Testis (tissue), 2 donors: ENCODE measurements at regions not wholly inside any gene's neighbourhood (a gene's known extent, or its start where the extent isn't known, plus 50 kb on each side); places are given as distances from the start of the nearest gene placed in this dataset.

ENCODE experiments used
- DNase-seq: peaks from one replicate; pipeline ENCODE4 v3.0.0-alpha.2; 2019
- H3K27ac ChIP-seq, 2 donors: fragments of 200-600 bp; sonication (generic); one replicate each; pipeline ENCODE4 v1.5.1; 2019
- H3K27me3 ChIP-seq: fragments of 200-600 bp; sonication (generic); one replicate; pipeline ENCODE4 v1.5.1; 2019
- H3K36me3 ChIP-seq: fragments of 200-600 bp; sonication (generic); one replicate; pipeline ENCODE4 v1.5.1; 2017; ENCODE audit warnings: low read depth; ENCODE audit errors: missing control alignments
- H3K4me1 ChIP-seq: fragments of 200-600 bp; sonication (generic); one replicate; pipeline ENCODE4 v1.5.1; 2019
- H3K4me3 ChIP-seq, 2 donors: fragments of 200-600 bp; sonication (generic); one replicate each; pipeline ENCODE4 v1.5.1; 2017 to 2019
- H3K9me3 ChIP-seq: fragments of 200-600 bp; sonication (generic); one replicate; pipeline ENCODE4 v1.5.1; 2017
- CTCF ChIP-seq, 3 experiments: fragments of 450-650 bp in 2 of 3; fragments of 200-600 bp in 1 of 3; sonication (generic) in 1 of 3; IDR thresholded peaks; one replicate each; pipeline ENCODE4 v1.5.1; 2016 to 2019; ENCODE audit warnings: antibody characterized with exemption in 3 of 3, mild to moderate bottlenecking in 2 of 3, moderate library complexity in 1 of 3
- POLR2A ChIP-seq: fragments of 450-650 bp; IDR thresholded peaks from one replicate; pipeline ENCODE4 v1.6.1; 2017; ENCODE audit warnings: antibody characterized with exemption, mild to moderate bottlenecking, moderate library complexity
- WGBS, 2 donors: methylation state at CpG; one replicate each; pipeline ENCODE4 v1.1.5; 2018; 5-methylcytosine and 5-hydroxymethylcytosine counted together
- intact Hi-C: fragments of 100-400 bp; cut with DNase I; formaldehyde crosslinking; loops from one replicate; pipeline ENCODE4 v1.15.1; 2023; ENCODE audit warnings: low total_unique reads

DNA sequence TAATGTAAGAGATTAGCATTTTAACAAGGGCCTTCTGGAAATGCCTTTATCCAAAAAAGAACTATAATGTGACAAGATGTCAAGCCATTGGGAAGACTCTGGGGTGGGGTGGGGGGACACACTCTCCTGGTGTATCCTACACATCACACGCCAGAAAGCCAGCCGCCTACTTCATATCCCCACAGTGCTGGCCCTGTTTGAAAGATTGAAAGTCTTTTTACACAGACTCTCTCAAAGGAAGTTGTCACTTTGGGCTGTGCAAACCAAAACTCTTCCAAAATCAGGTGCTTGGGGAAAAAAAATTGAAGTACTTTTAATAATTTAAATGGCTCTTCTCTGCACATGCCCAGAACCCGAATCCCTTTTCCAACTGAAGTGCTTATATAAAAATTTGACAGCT is 666.7 kb downstream of the BCL11A start:
- no peaks in the 10 kb centered on the region for H3K4me1 ChIP-seq
- H3K9me3 ChIP-seq: no peaks in the 10 kb centered on the region
- H3K36me3 ChIP-seq: no peaks in the 10 kb centered on the region
- no peak for DNase-seq
- TF ChIP-seq POLR2A: no peak
- TF ChIP-seq CTCF (IDR thresholded peaks at IDR 0.05): no peak
- 89 to 96% methylated on average over 3 of the region's 3 CpGs for WGBS, 2 donors
- intact Hi-C loops: no loop called here
- no peaks in the 10 kb centered on the region for H3K27me3 ChIP-seq
- H3K27ac ChIP-seq: no peak overlapping the region
- H3K4me3 ChIP-seq: no peak overlapping the region

- WGBS, 2 donors: 42 to 55% methylated on average over 6 of the region's 6 CpGs
- TF ChIP-seq POLR2A: no peak
- no peak for TF ChIP-seq CTCF (IDR thresholded peaks at IDR 0.05)
- Histone ChIP-seq H3K4me3 (no peak overlapping the region), H3K27ac (no peak overlapping the region), H3K27me3 (no peaks in the 10 kb centered on the region), H3K36me3 (no peaks in the 10 kb centered on the region), H3K4me1 (no peaks in the 10 kb centered on the region), H3K9me3 (no peaks in the 10 kb centered on the region)
- intact Hi-C loops: no loop called here
- DNase-seq: no peak
Measured at GRCh38 chr2:59885541-59885940, 667.9 kb downstream of the BCL11A start.

GRCh38 chr2:59884166-59884565 is 669.3 kb downstream of the BCL11A start:
- Histone ChIP-seq H3K36me3 (no peaks in the 10 kb centered on the region), H3K4me1 (no peaks in the 10 kb centered on the region), H3K27ac (no peak overlapping the region), H3K27me3 (no peaks in the 10 kb centered on the region), H3K9me3 (no peaks in the 10 kb centered on the region), H3K4me3 (no peak overlapping the region)
- WGBS, 2 donors: 73 to 75% methylated on average over 2 of the region's 2 CpGs
- no peak for TF ChIP-seq CTCF (IDR thresholded peaks at IDR 0.05)
- no peak for TF ChIP-seq POLR2A
- DNase-seq: no peak
- intact Hi-C loops: no loop called here

DNA sequence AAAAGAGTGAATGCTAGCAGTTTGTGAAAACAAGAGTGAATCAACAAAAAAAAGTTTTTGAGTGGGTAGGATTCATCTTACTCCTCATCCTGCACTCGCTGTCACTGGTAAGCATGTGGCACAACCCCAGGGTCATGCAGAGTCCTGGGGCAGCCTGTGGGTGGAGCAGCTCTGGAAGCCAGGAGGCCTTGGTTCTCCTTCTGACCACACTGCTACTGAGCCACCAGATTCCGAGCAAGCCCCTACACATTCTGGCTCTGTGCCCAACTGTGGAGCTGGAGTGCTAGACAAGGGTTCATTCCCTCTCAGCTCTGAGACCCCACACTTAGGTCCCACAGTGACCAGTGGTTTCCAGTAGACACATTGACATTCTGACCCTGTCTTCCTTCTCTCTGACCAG is 670.6 kb downstream of the BCL11A start:
- Histone ChIP-seq H3K9me3 (no peaks in the 10 kb centered on the region), H3K27ac (no peak overlapping the region), H3K4me3 (no peak overlapping the region), H3K27me3 (no peaks in the 10 kb centered on the region), H3K4me1 (no peaks in the 10 kb centered on the region), H3K36me3 (no peaks in the 10 kb centered on the region)
- intact Hi-C loops: no loop called here
- no peak for DNase-seq
- 81 to 82% methylated on average over 2 of the region's 2 CpGs for WGBS, 2 donors
- no peak for TF ChIP-seq POLR2A
- TF ChIP-seq CTCF (IDR thresholded peaks at IDR 0.05): no peak

- Histone ChIP-seq H3K27ac (no peak overlapping the region), H3K9me3 (no peaks in the 10 kb centered on the region), H3K4me3 (no peak overlapping the region), H3K27me3 (no peaks in the 10 kb centered on the region), H3K4me1 (no peaks in the 10 kb centered on the region), H3K36me3 (no peaks in the 10 kb centered on the region)
- intact Hi-C loops: no loop called here
- TF ChIP-seq CTCF (IDR thresholded peaks at IDR 0.05) (no peak), POLR2A (no peak)
- WGBS, 2 donors: 82 to 86% methylated on average over 3 of the region's 3 CpGs
- no peak for DNase-seq
Measured at GRCh38 chr2:59882279-59882678, 671.2 kb downstream of the BCL11A start.
